NCI-H1092 treated with DMSO at 0.1 percent for 48 hours (cell line): ENCODE measurements at regions not wholly inside any gene's neighbourhood (a gene's known extent, or its start where the extent isn't known, plus 50 kb on each side); places are given as distances from the start of the nearest gene placed in this dataset.
A peak's percentile ranks its signal among the peaks of the same experiment; 100 is the strongest.

Experiments used
- DNase-seq: peaks from one replicate; lab custom pipeline; 2025; lab: John Stamatoyannopoulos, UW

DNA sequence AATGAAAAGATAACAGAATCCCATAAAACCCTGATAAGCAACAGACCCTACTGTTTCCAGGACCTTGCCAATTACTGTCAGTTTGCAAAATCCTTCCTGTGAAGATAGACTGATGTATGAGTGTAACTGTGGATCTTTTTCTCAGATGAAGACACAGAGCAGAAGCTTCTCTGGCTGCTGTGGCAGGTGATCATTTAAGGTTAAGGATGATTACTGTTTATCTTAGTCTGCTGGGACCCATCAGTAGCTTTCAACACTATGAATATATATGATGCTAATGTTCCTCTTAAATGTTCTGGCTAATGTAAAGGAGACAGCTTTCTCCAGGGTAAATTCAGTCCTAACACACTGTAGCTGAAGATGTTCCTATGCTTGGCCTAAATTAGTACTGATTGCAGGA lies 56.0 kb upstream of the CTTNBP2 start:
- DNase-seq = no peak

DNA sequence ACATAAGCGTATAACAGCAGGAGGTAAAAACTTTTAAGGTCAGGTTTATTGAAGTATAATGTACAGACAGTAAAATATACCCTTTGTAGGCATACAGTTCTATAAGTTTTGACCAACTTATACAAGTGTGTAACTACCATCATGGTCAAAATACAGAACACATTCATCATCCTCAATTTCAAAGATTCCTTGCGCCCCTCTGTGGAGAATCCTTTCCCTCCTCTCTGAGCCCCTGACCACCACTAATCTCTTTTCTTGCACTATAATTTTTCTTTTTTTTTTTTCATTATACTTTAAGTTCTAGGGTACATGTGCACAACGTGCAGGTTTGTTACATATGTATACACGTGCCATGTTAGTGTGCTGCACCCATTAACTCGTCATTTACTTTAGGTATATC lies 58.1 kb upstream of the CTTNBP2 start:
- no peak for DNase-seq

DNA sequence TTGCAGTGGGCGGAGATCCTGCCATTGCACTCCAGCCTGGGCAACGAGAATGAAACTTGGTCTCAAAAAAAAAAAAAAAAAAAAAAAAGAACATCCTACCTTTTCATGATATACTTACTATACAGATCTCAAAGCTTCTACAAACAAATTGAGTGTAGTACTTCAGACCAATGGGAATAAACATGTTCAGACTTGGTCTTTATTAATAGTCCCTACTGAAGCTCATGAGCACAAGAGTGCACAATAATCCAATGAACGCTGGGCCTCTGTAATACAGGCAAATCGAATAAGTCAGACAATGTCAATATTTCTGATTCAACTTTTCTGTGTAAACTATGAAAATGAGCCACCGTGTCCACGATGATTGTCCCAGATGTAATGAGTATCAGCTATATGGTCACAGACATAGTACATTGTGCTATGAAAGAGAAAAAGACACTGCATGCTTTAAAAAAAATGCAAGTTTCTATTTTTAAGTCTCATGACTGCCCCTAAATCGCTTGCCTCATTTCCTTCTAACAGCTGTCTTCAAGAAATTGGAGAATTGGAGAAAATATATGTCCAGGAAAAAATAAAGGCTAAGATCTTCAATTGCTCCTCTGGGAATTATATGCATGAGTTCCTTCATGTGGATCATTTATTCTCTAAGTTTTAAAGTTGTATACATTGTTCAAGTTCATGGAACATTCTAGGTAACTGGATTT lies 64.0 kb upstream of the CTTNBP2 start:
- no peak for DNase-seq

DNA sequence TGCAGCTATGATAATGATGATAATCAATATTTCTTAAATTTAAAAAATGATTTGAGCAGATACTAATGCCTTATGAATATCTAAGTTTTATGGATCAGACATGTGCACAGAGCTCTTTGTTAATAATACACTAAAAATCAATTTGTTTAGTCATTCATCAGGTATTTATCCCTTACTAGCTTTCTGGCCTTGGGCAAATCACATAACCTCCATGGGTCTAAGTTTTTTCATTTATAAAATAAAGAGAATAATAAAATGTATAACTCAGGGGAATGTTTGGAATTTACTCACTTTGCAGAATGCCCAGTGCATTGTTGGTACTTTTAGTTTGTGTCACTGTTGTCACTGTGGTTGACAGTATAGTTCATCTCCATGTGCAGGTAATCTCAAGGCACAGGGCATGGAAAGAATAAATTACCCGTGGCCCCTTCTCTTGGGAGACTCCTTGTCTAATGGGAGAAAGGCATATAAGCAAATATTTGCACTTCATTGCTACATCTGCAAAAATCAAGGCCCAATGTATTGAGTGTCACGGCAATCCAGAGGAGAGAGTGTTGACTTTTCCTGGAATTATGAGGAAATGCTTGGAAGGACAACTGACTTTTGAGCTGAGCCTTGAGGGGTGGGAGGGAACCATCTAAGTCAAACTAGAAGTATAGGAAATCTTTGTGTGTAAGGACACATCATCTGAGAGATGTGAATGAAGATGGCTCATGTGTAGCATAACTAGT lies 64.7 kb upstream of the CTTNBP2 start:
- peak; percentile 12 for DNase-seq

DNA sequence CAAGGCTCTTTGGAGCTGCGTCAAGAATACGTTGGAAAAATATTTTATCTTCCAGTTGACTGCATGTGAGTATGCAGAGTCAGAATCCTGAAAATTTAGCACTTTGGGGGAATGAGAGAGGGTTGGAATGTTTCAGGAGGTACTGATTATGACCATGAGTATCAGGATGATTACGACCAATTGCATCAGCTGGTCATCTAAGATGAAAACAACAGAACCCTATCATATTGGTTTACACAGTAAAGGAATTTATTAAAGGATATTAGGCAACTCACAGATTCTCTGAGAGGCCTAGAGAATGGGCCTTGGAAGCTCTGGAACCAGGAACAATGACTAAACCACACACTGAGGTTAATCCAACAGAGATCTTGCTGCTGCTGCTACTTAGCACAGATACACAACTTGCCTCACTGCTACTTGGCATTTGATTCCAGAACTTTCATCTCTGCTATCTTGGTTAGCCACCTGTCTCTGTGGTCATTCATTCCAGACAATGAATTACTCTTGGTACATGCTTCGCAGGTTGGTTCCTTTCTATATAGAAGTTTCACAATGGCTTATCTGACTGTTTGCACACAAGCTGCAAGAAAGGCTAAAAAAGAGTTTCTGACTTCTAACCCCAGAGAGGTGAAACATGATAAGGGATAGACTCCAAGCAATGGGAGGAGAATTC lies 68.0 kb upstream of the CTTNBP2 start:
- DNase-seq = no peak

DNA sequence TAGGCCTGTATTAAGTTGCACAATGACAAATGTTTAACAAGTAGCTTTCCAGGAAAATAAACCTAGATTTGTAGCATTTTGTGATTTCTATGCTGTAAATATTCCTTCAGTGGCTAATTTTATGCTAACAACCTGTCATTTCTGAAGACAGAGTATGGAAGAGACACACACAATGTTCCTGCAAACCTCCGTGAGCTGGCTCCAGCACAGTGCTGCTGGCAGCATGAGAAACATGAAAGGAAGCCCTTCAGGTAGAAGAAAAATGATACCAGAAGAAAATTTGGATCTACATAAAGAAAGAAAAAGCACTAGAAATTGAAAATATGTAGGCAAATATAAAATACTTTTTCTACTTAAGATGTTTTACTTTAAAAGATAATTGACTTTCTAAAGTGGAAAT lies 69.5 kb upstream of the CTTNBP2 start:
- no peak for DNase-seq

DNA sequence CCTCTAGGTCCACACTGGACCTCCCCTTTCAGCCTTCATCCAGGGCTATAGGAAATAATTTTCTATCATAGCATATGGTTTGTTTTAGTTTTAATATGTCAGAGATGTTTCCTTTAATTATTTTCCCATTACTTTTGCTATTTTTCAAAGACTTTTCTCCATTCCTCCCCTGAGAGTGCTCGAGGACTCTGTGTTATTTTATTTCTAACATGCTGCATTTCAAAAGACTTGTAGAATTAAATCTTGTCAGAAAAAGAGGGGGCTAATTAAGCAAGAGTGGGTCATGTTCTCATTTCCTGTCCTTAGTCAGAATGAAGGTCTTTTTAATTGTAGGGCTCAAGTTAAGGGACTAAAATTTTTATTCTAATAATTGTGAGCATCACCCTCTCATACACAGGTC lies 71.6 kb upstream of the CTTNBP2 start:
- no peak for DNase-seq

DNA sequence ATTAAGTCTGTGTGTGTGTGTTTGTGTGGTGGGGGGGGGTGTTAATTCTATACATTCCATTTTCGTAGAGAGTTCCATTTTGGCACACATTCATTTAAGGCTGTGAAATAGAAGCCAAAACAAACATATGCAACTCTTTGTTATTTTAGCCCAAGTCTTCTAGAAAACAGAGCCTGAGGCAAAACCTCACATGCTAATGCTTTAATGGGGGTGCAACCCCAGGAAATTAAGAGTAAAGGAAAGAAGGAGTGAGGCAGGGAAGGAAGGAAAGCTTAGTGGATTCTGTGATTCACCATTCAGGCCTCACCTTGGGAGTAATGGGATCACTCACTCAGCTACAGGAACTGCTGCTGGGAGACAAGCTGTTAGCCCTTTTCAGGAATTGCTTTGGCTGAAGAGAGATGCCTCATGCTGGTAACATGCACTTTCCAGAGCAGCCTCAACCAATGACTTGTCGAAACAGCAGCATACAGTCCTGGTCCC lies 73.0 kb upstream of the CTTNBP2 start:
- no peak for DNase-seq

DNA sequence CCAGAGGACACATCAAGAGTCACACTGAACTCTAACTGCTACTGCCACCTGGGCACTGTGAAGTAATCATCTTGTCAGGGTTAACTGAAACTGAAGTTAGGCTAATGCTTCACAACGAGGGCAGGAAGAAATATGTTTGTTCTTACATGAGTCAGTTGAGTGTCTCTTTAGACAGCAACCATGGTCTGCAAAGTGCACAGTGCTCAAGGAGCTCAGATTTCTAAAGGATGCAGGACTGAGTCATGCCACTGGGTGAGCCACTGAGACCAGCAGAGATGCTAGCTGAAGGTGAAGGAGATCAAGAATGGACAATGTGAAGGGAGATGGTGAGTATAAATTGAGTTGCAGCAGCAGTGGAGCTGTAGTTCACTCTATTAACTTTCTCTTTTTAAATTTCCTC lies 76.0 kb upstream of the CTTNBP2 start:
- no peak for DNase-seq

DNA sequence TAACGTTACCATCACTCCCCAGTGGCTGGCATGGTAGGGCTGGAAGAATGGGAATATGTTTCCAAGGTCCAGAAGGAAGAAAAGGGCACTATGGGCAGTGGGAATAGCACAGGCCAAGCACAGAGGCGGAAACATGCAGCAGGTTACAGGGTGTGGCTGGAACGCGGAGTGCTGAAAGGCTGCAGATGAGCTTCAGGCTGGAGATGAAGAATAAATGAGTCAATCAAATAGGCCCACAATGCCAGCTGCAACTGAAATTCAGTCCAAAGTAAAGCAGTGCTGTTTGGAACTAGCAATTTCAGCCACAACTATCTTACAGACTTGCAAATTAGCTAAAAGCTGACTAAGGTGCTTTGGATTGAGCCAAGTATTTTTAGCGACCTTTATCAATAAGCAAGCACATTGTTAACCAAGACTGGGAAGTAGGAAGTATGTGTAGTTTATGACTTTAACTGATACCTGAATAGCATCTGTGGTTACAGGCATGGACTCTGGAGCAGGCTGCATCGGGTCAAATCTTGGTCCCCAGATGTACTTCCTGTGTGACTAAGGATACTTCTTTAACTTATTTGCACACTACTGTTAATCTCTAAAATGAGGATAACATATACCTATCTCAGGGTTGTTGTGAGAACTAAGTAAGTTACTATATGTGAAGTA lies 77.5 kb upstream of the CTTNBP2 start:
- DNase-seq = no peak

DNA sequence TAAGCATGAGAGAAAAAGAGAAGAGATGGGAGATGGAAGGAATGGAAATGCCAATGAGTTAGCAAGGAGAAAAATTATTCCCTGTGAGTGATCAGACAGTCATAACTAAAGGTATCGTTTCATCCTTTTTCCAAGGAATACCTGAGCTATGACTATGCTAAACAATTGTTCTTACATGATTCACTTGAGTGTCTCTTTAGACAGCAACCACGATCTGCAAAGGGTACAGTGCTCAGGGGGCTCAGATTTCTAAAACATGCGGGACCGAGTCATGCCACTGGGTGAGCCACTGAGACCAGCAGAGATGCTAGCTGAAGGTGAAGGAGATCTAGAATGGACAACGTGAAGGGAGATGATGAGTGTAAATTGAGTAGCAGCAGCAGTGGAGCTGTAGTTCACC lies 78.0 kb upstream of the CTTNBP2 start:
- DNase-seq = no peak

DNA sequence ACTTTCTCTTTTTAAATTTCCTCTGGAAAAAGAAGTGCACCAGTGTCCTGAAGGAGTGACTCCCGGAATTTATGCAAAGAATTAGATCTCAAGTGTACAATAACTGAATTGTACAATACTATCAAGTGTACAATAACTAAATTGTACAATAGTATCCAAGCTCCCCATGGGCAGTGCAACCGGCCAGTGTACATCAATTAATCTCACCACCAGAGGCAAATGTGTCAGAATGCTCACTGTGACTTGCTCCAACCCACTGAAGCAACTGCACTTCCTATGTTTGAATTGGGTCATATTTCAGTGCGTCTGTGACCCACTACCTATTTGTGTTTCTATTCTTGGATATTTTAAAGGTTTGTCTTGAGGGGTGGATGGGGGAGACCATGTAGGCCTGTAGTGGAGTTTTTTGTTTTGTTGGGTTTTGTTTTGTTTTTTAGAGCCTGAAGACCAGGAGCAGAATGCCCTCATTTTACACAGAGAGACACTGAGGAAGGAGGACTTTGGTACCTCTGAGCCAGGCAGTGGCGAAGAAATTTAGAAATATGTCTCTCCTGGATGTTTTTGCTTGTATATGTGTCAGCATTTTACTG lies 78.5 kb upstream of the CTTNBP2 start:
- peak; percentile 29 for DNase-seq

DNA sequence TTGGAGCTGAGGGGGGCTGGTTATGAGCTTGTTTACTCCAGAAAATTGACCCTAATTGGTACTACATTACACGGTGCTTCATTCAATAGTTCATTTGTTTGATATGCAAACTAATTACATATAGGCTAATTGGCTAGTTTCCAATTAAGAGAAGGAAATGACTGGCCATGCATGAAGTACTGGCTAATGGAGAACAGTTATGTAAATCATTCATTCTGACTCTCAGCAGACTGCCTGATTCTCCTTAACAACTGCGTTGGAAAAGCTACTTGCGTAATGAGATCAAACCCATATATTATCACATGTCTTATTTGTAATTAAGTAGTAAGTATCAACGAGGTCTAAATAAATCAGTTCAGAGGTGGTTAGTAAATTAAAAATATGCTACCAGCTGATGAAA lies 81.8 kb upstream of the CTTNBP2 start:
- DNase-seq = no peak

DNA sequence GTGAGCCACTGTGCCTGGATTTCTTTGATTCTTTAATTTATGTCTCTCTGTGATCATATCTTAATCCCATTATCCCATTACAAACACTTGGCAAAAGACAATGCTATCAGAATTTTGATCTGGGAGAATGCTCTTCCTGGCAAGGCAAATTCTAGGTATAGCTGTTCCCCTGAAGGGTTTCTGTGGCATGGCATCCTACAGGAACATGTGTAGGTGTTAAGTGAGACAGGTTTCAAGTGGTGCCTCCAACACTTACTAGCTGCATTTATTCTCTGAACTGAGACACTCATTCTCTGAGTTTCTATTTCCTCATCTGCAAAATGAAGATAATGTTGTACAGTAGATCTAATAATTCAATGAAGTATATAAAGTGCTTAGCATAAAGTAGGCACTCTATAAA lies 87.1 kb upstream of the CTTNBP2 start:
- no peak for DNase-seq

DNA sequence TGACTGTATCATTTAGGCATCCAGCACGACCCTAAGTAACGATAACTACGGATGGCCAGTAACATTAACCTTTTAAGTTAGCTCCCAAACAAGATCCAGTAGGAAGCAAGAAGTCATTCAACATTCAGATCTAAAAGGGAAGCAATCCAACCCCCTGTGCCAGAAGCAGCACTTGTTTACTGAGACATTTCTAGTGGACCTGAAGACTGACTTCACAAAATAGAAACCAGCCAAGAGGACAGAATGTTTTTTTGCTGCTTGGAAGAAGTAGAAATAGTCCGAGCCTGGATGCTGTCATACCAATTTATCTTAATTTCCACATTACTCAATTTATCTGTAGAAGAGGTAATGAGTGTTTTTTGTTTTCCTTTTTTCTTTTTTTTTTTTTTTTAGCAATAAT lies 88.0 kb upstream of the CTTNBP2 start:
- DNase-seq = no peak

DNA sequence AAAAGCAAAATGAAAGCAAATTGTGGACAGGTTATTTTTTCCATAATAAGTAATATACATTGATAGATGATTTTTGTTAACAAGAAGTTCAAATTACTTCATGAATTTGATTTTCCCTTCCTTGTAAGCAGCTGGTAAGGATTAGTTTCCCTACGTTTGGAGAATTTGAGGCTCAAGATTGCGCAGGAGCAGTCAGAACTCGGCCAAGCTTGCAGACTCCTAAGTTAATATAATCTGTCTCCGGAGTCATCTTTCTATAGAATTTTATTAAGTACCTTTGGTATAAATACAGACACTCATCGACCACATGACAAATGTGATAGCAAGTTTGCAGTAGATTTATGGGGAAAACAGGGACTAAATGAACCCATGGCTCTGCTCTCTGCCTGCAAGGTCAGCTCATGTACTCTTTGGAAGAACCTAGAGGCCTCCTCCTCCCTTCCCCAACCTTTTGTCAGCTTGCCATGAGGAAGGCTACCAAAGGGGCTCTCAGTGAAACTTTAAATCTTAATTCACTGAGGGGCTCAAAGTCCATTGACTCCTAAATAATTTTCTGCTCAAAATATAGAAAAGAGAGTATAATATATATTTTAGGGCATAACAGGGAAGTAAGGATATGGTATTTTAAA lies 89.2 kb upstream of the CTTNBP2 start:
- DNase-seq = no peak

DNA sequence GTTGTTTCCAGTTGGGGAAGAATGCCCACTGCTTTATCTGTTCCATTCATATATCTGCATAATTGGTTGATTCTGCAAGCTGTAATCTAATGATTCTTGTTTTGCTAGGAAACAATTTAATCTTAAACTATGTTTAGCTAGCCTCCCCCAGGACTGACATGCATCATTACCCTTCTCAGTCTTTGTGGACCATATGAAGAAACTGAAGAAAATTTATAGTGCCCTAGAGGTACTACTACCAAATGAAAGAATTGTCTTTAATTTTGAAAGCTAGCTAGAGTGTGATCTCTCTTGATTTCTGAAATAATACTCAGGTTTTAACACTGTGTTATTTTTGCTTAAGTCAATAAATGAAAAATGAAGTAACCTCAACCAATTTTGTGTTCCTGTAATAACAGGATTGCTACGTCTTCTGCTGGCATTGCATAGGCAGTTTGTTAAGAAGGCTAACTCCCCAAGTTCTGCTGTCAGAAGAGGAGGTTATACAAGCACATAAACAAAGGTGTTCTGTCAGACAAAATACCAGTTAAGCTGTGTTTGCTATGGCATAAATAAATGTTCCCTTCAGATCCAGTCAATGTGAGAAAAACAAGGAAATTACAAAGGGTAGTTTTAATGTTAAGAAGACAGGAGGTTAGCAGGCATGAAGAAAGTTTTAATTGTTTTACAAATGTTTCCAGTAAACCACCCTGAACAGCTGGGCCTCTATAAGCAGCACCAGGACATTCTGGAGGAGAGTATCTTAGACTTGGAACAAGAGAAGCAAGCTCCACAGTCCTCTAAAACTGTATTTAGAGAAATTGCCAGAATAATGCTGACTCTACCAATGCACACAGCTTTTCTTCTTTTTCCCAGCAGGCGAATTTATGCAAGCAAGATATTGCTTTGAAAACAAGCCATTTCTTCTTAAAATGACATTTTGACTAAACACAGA lies 90.3 kb upstream of the CTTNBP2 start:
- no peak for DNase-seq

DNA sequence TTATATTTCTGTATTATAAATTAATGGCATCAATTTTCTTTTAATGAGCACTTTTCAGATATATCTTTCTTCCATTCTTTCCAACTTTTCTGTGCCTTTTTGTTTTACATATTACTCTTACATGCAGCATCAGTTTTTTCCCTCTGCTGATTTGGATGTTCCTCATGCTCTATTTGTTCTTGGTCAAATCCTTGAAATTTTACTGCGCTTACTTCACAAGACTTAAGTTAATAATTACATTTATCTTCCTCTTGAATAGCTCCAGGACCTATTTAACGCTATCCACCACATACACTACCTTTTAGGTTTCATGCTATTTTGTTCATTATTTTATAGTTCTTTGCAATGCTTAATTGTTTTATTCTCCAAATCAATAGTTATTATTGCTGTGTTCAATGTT lies 97.6 kb upstream of the CTTNBP2 start:
- DNase-seq = no peak

DNA sequence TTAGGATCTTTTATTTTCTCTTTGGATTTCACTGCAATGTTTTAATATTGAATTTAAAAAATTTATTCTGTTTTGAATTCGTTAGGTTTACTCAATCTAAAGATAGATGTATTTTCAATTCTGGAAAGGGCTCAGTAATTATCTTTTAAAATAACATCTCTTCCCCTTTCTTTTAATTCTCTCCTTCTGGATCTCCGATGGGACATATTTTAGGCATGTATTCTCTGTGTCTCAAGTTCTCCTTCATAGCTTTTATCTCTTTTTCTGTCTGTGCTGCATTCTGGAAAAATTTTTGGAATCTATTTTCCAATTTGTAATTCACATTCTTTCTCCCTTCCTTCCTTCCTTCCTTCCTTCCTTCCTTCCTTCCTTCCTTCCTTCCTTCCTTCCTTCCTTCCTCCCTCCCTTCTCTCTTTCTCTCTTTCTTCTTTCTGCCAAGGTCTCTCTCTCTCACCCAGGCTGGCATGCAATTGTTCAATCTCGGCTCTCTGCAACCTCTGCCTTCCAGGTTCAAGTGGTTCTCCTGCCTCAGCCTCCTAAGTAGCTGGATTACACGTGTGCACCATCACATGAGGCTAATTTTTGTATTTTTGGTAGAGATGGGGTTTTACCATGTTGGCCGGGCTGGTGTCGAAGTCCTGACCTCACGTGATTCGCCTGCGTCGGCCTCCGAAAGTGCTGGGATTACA lies 98.5 kb upstream of the CTTNBP2 start:
- no peak for DNase-seq

DNA sequence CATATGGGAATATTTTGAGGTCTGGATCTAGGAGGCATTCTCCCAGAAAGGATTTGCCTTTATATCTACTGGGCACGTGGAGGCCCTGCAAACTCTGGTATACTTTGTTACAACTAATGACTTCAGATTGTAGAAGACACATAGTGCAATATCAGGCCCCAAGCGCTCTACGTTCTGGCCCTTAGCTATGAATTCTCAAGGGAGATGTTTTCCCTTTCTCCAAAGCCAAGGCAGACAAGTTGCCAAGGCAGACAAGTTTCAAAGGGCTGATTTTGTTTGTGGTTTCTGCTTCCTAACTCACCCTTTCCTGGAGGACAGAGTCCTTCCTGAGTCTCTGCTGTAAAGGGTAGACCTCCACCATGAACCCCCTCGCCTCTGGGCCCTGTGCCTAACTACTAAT lies 99.4 kb upstream of the CTTNBP2 start:
- DNase-seq = no peak
